SH-SY5Y (cell line): ENCODE measurements at regions not wholly inside any gene's neighbourhood (a gene's known extent, or its start where the extent isn't known, plus 50 kb on each side); places are given as distances from the start of the nearest gene placed in this dataset.

Experiments
- GATA2 ChIP-seq: IDR thresholded peaks from 2 replicates; pipeline ENCODE4 v1.6.1; 2011; ENCODE audit warnings: mild to moderate bottlenecking, low read depth, low read length
- GATA3 ChIP-seq: IDR thresholded peaks from 2 replicates; pipeline ENCODE4 v1.6.1; 2011; ENCODE audit warnings: low read depth, mild to moderate bottlenecking, low read length, moderate library complexity

DNA sequence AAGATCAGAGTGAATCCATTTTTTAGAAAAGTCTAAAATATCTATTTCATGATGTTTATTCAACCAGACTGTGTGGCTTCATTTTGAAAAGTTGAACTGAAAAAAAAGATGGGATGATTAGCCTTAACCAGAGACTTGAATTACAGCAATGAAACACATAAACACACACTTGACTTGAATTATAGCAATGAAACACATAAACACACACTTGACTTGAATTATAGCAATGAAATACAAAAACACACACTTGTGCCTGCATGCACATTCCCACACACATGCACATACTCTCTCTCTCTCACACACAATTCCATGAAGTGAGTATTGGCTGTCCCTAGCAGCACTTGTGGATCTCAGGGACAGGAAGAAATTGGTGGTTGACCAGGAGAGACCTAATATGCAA is 286.8 kb downstream of the USP46 start:
- TF ChIP-seq GATA3 (no peak), GATA2 (no peak)
